ENCODE measurements at regions not wholly inside any gene's neighbourhood (a gene's known extent, or its start where the extent isn't known, plus 50 kb on each side); places are given as distances from the start of the nearest gene placed in this dataset.

GRCh38 chr12:92029902-92030586 is 115.6 kb downstream of the BTG1 start:
- no peak for DNase-seq

GRCh38 chr12:92029136-92029535 is 116.5 kb downstream of the BTG1 start:
- no peak for DNase-seq

- no peak for DNase-seq
These were observed 117.3 kb downstream of the BTG1 start for GRCh38 chr12:92028441-92028709.

GRCh38 chr12:92027701-92028440 is 117.8 kb downstream of the BTG1 start:
- DNase-seq = no peak

- no peak for DNase-seq
These were observed 118.4 kb downstream of the BTG1 start for GRCh38 chr12:92027243-92027642.

GRCh38 chr12:92025462-92026207 is 120.0 kb downstream of the BTG1 start:
- no peak for DNase-seq

GRCh38 chr12:92022093-92022492 is 123.6 kb downstream of the BTG1 start:
- DNase-seq = no peak

GRCh38 chr12:92021666-92022035 is 124.0 kb downstream of the BTG1 start:
- no peak for DNase-seq

GRCh38 chr12:92020983-92021665 is 124.5 kb downstream of the BTG1 start:
- DNase-seq = no peak

- DNase-seq = no peak
These were observed 126.0 kb downstream of the BTG1 start for GRCh38 chr12:92019491-92020277.

- no peak for DNase-seq
These were observed 133.0 kb downstream of the BTG1 start for GRCh38 chr12:92012691-92013090.

GRCh38 chr12:92010853-92011701 is 134.6 kb downstream of the BTG1 start:
- DNase-seq = no peak

GRCh38 chr12:92010368-92010767 is 135.3 kb downstream of the BTG1 start:
- no peak for DNase-seq

GRCh38 chr12:92008345-92008744 is 137.3 kb downstream of the BTG1 start:
- no peak for DNase-seq

GRCh38 chr12:92007787-92008186 is 137.9 kb downstream of the BTG1 start:
- no peak for DNase-seq

GRCh38 chr12:92003701-92004100 is 141.9 kb downstream of the BTG1 start:
- DNase-seq = no peak

- DNase-seq = no peak
These were observed 142.8 kb downstream of the BTG1 start for GRCh38 chr12:92002673-92003382.

- DNase-seq = no peak
These were observed 143.4 kb downstream of the BTG1 start for GRCh38 chr12:92002195-92002649.

GRCh38 chr12:92000597-92000996 is 145.0 kb downstream of the BTG1 start:
- no peak for DNase-seq

- no peak for DNase-seq
These were observed 145.8 kb downstream of the BTG1 start for GRCh38 chr12:91999823-92000222.

- DNase-seq = no peak
These were observed 147.3 kb downstream of the BTG1 start for GRCh38 chr12:91998316-91998715.
